ENCODE measurements at regions not wholly inside any gene's neighbourhood (a gene's known extent, or its start where the extent isn't known, plus 50 kb on each side); places are given as distances from the start of the nearest gene placed in this dataset.
A peak's percentile ranks its signal among the peaks of the same experiment; 100 is the strongest.

GRCh38 chr4:13911256-13911655 lies 283.7 kb upstream of the BOD1L1 start:
- TF ChIP-seq CTCF (IDR thresholded peaks at IDR 0.05): no peak
- TF ChIP-seq POLR2A (IDR thresholded peaks at IDR 0.05): no peak
- peaks cover 3 to 8% of the 10 kb centered on the region in 2 donors for H3K4me1 ChIP-seq (replicated peaks in 1 of 2)
- H3K4me3 ChIP-seq: no peak overlapping the region
- no peaks in the 10 kb centered on the region for H3K9me3 ChIP-seq (replicated peaks in 1 of 3)
- no peaks in the 10 kb centered on the region for H3K27me3 ChIP-seq
- no peaks in the 10 kb centered on the region for H3K36me3 ChIP-seq (replicated peaks in 1 of 2)
- no peak overlapping the region for H3K27ac ChIP-seq
- no peak for DNase-seq
- intact Hi-C loops (cut with DNase I): no loop called here

DNA sequence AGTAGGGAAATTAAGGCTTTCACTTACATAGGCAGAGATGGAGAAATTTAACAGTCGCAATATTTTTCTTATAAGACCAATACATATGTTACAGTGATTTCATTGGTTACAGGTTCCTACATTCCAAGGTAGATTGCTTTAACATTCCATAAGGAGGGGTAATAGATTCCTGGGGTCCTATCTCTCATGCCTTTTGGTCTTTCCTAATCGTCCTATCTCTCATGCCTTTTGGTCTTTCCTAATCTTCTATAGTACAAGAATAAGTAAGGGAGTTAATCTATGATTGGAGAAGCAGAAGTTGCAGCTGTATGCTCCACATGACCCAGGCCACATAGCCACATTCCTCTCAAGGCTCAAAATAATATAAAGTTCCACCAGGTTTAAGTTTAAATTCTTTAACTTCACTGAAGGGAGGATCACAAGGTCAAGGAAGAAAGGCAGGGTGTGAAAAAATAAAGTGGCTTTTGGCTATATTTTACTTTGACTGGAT lies 285.0 kb upstream of the BOD1L1 start:
- Histone ChIP-seq H3K27me3 (no peaks in the 10 kb centered on the region), H3K36me3 (replicated peaks in 1 of 2) (no peaks in the 10 kb centered on the region), H3K9me3 (replicated peaks in 1 of 3) (no peaks in the 10 kb centered on the region), H3K4me3 (no peak overlapping the region), H3K27ac (no peak overlapping the region), H3K4me1 (replicated peaks in 1 of 2) (peaks cover 2 to 3% of the 10 kb centered on the region in 2 donors)
- no peak for TF ChIP-seq POLR2A (IDR thresholded peaks at IDR 0.05)
- TF ChIP-seq CTCF (IDR thresholded peaks at IDR 0.05): no peak
- no peak for DNase-seq
- intact Hi-C loops (cut with DNase I): no loop called here
- 74 to 89% (median 79%) methylated on average over 2 of the region's 2 CpGs for WGBS, 4 donors

- intact Hi-C loops (cut with DNase I): no loop called here
- H3K4me1 ChIP-seq (replicated peaks in 1 of 2): no peaks in the 10 kb centered on the region
These were observed 285.4 kb upstream of the BOD1L1 start for GRCh38 chr4:13912966-13913365.

GRCh38 chr4:13917015-13917414 lies 289.5 kb upstream of the BOD1L1 start:
- DNase-seq: no peak
- intact Hi-C loops (cut with DNase I): no loop called here
- WGBS, 4 donors: 42 to 79% (median 63%) methylated on average over 1 of the region's 1 CpG
- Histone ChIP-seq H3K4me1 (replicated peaks in 1 of 2) (peaks cover 5 to 9% of the 10 kb centered on the region in 2 donors), H3K36me3 (replicated peaks in 1 of 2) (no peaks in the 10 kb centered on the region), H3K27ac (no peak overlapping the region), H3K27me3 (no peaks in the 10 kb centered on the region), H3K9me3 (replicated peaks in 1 of 3) (no peaks in the 10 kb centered on the region), H3K4me3 (no peak overlapping the region)
- no peak for TF ChIP-seq CTCF (IDR thresholded peaks at IDR 0.05)
- no peak for TF ChIP-seq POLR2A (IDR thresholded peaks at IDR 0.05)

More at GRCh38 chr4:13912966-13913365, 285.4 kb upstream of the BOD1L1 start:
- no peaks in the 10 kb centered on the region for H3K9me3 ChIP-seq (replicated peaks in 1 of 3)
- H3K27ac ChIP-seq: no peak overlapping the region
- DNase-seq: peak in 3 of 7 donors; percentile 23 to 38 (median 29)
- no peaks in the 10 kb centered on the region for H3K36me3 ChIP-seq (replicated peaks in 1 of 2)
- TF ChIP-seq CTCF (IDR thresholded peaks at IDR 0.05): no peak
- no peaks in the 10 kb centered on the region for H3K27me3 ChIP-seq
- H3K4me3 ChIP-seq: no peak overlapping the region

Measured in adrenal gland (tissue), 9 donors.